ENCODE measurements at regions not wholly inside any gene's neighbourhood (a gene's known extent, or its start where the extent isn't known, plus 50 kb on each side); places are given as distances from the start of the nearest gene placed in this dataset.

DNA sequence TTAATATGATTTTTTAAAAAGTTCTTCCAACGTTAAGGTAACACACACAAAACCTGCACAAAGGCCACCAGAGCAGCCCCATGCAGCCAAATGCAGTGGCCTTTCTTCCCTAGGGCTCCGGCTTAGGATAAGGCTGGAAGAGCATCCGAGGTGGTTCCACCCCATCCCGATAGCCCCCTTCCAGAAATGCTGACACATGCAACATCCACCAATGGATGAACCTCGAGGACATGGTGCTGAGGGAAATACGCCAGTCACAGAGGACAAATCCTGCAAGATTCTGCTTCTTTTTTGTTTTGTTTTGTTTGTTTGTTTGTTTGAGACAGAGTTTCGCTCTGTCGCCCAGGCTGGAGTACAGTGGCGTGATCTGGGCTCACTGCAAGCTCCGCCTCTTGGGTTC is 199.3 kb upstream of the NSMCE3 start:
- TF ChIP-seq, protein P1, sequence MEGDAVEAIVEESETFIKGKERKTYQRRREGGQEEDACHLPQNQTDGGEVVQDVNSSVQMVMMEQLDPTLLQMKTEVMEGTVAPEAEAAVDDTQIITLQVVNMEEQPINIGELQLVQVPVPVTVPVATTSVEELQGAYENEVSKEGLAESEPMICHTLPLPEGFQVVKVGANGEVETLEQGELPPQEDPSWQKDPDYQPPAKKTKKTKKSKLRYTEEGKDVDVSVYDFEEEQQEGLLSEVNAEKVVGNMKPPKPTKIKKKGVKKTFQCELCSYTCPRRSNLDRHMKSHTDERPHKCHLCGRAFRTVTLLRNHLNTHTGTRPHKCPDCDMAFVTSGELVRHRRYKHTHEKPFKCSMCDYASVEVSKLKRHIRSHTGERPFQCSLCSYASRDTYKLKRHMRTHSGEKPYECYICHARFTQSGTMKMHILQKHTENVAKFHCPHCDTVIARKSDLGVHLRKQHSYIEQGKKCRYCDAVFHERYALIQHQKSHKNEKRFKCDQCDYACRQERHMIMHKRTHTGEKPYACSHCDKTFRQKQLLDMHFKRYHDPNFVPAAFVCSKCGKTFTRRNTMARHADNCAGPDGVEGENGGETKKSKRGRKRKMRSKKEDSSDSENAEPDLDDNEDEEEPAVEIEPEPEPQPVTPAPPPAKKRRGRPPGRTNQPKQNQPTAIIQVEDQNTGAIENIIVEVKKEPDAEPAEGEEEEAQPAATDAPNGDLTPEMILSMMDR (IDR thresholded peaks at IDR 0.05), result no peak
- TF ChIP-seq POLR2A (IDR thresholded peaks at IDR 0.05) (no peak), EP300 (IDR thresholded peaks at IDR 0.05) (no peak)

Data from stomach (tissue), 4 donors.